ENCODE measurements at regions not wholly inside any gene's neighbourhood (a gene's known extent, or its start where the extent isn't known, plus 50 kb on each side); places are given as distances from the start of the nearest gene placed in this dataset.

DNA sequence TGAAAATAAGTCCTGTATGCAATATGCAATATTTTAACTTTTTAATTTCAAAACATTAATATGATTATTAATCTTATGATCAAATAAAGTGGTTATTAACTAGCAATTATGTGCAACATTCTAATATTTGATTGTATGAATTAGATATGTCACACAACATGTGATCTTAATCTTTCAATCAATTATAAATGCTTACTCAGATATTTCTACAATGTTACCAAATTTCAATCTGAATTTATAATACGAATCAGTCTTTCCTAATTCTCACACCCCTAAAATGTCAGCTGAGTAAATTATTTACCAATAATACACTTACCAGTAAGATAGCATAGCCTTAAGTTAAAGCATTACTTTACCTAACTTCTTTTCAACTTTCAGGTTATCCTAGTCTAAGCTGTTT lies 186.3 kb downstream of the CALCRL start:
- no peak overlapping the region for H3K27ac ChIP-seq (ENCODE audit: low read length)
- intact Hi-C loops (cut with micrococcal nuclease): no loop called here
- TF ChIP-seq, protein P1, sequence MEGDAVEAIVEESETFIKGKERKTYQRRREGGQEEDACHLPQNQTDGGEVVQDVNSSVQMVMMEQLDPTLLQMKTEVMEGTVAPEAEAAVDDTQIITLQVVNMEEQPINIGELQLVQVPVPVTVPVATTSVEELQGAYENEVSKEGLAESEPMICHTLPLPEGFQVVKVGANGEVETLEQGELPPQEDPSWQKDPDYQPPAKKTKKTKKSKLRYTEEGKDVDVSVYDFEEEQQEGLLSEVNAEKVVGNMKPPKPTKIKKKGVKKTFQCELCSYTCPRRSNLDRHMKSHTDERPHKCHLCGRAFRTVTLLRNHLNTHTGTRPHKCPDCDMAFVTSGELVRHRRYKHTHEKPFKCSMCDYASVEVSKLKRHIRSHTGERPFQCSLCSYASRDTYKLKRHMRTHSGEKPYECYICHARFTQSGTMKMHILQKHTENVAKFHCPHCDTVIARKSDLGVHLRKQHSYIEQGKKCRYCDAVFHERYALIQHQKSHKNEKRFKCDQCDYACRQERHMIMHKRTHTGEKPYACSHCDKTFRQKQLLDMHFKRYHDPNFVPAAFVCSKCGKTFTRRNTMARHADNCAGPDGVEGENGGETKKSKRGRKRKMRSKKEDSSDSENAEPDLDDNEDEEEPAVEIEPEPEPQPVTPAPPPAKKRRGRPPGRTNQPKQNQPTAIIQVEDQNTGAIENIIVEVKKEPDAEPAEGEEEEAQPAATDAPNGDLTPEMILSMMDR (IDR thresholded peaks at IDR 0.05): no peak
- no peak for ATAC-seq
- no peaks in the 10 kb centered on the region for H3K4me1 Mint-ChIP-seq
- H3K9me3 Mint-ChIP-seq: peaks cover 13 to 15% of the 10 kb centered on the region in 2 donors
- H3K27ac Mint-ChIP-seq: no peak overlapping the region
- no peaks in the 10 kb centered on the region for H3K36me3 ChIP-seq (ENCODE audit: control insufficient read depth, insufficient read depth, low read length)
- peaks cover 19% of the 10 kb centered on the region for H3K36me3 Mint-ChIP-seq
- H3K9me3 ChIP-seq (ENCODE audit: control insufficient read depth, insufficient read depth, low read length): peaks cover 4% of the 10 kb centered on the region
- no peak overlapping the region for H3K4me3 ChIP-seq (ENCODE audit: low read length)
- 83% methylated on average over 1 of the region's 1 CpG for WGBS (ENCODE audit: insufficient coverage)
- no peak for DNase-seq
- H3K4me1 ChIP-seq (ENCODE audit: control insufficient read depth, insufficient read depth, low read length): no peaks in the 10 kb centered on the region
- no peak overlapping the region for H3K4me3 Mint-ChIP-seq
- no peaks in the 10 kb centered on the region for H3K27me3 ChIP-seq (ENCODE audit: control insufficient read depth, insufficient read depth, low read length)
- no peaks in the 10 kb centered on the region for H3K27me3 Mint-ChIP-seq (ENCODE audit: low read depth in 2 of 2)

DNA sequence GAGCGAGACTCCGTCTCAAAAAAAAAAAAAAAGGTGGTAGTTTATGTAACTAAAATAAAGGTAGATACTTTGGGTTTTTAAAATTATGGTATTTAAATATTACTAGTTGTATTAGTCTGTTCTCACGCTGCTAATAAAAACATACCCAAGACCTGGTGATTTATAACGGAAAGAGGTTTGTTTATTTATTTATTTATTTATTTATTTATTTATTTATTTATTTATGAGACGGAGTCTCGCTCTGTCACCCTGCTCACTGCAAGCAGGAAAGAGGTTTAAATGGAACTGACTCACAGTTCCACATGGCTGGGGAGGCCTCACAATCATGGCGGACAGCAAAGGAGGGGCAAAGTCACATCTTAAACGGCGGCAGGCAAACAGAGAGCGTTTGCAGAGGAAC lies 196.0 kb downstream of the CALCRL start:
- TF ChIP-seq, protein P1 (IDR thresholded peaks at IDR 0.05): no peak
- Mint-ChIP-seq H3K36me3 (no peaks in the 10 kb centered on the region), H3K4me1 (no peaks in the 10 kb centered on the region), H3K9me3 (peaks cover 4 to 11% of the 10 kb centered on the region in 2 donors), H3K4me3 (no peak overlapping the region), H3K27me3 (ENCODE audit: low read depth in 2 of 2) (no peaks in the 10 kb centered on the region), H3K27ac (no peak overlapping the region)
- intact Hi-C loops (cut with micrococcal nuclease): no loop called here
- Histone ChIP-seq H3K27me3 (ENCODE audit: control insufficient read depth, insufficient read depth, low read length) (no peaks in the 10 kb centered on the region), H3K4me3 (ENCODE audit: low read length) (no peak overlapping the region), H3K36me3 (ENCODE audit: control insufficient read depth, insufficient read depth, low read length) (no peaks in the 10 kb centered on the region), H3K27ac (ENCODE audit: low read length) (no peak overlapping the region), H3K9me3 (ENCODE audit: control insufficient read depth, insufficient read depth, low read length) (no peaks in the 10 kb centered on the region), H3K4me1 (ENCODE audit: control insufficient read depth, insufficient read depth, low read length) (no peaks in the 10 kb centered on the region)
- DNase-seq (no peak), ATAC-seq (no peak)
- 93% methylated on average over 8 of the region's 10 CpGs for WGBS (ENCODE audit: insufficient coverage)

DNA sequence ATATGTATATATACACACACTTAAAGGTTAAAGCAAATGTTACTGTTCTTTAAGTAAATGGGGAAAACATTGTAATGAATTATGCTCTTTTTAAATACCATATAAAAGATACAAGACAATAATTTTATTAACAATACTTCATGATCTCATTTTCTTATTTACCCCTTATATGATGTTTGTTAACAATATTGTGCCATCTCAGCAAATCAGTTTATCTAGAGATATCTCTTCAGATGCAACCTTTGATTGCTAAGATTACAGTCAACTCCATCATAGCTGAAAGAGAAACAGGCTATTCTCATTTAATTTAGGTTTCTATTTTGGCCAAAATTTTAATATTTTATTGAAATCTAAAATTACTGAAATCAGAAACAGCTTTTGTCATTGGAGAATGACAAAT lies 197.9 kb downstream of the CALCRL start:
- no peaks in the 10 kb centered on the region for H3K36me3 Mint-ChIP-seq

DNA sequence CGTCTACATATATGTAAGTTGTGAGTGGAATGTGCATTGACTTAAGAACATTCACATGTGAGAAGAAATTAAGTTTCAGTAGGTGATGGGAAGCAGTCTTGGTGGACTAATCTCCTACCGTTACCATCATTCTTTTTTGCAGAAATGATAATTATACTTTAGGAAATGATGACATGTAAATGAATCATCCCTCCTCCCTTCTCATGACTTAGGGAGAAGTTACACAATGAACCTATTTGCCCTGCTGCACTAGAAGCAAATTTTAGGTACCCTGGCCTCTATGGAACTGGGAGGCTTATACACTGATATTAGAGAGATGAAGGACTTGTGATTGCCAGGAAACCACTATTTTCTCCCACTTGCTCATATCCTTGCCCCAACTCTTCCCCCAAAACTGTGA lies 214.2 kb downstream of the CALCRL start:
- Histone ChIP-seq H3K4me3 (ENCODE audit: low read length) (no peak overlapping the region), H3K36me3 (ENCODE audit: control insufficient read depth, insufficient read depth, low read length) (no peaks in the 10 kb centered on the region), H3K4me1 (ENCODE audit: control insufficient read depth, insufficient read depth, low read length) (no peaks in the 10 kb centered on the region), H3K27ac (ENCODE audit: low read length) (no peak overlapping the region), H3K27me3 (ENCODE audit: control insufficient read depth, insufficient read depth, low read length) (no peaks in the 10 kb centered on the region), H3K9me3 (ENCODE audit: control insufficient read depth, insufficient read depth, low read length) (no peaks in the 10 kb centered on the region)
- no peak overlapping the region for H3K27ac Mint-ChIP-seq
- H3K27me3 Mint-ChIP-seq (ENCODE audit: low read depth in 2 of 2): no peaks in the 10 kb centered on the region
- WGBS (ENCODE audit: insufficient coverage): 93% methylated on average over 1 of the region's 2 CpGs
- intact Hi-C loops (cut with micrococcal nuclease): no loop called here
- H3K4me1 Mint-ChIP-seq: no peaks in the 10 kb centered on the region
- H3K4me3 Mint-ChIP-seq: no peak overlapping the region
- no peak for ATAC-seq
- TF ChIP-seq, protein P1 (IDR thresholded peaks at IDR 0.05): no peak
- peaks cover 16 to 23% of the 10 kb centered on the region in 2 donors for H3K9me3 Mint-ChIP-seq
- DNase-seq: no peak
- no peaks in the 10 kb centered on the region for H3K36me3 Mint-ChIP-seq

More for the DNA sequence above, 197.9 kb downstream of the CALCRL start:
- Mint-ChIP-seq H3K4me1 (no peaks in the 10 kb centered on the region), H3K9me3 (peaks cover 4 to 7% of the 10 kb centered on the region in 2 donors), H3K27ac (no peak overlapping the region), H3K4me3 (no peak overlapping the region), H3K27me3 (ENCODE audit: low read depth in 2 of 2) (no peaks in the 10 kb centered on the region)
- no peaks in the 10 kb centered on the region for H3K36me3 ChIP-seq (ENCODE audit: control insufficient read depth, insufficient read depth, low read length)
- TF ChIP-seq, protein P1 (IDR thresholded peaks at IDR 0.05): no peak
- H3K27me3 ChIP-seq (ENCODE audit: control insufficient read depth, insufficient read depth, low read length): no peaks in the 10 kb centered on the region
- no peaks in the 10 kb centered on the region for H3K9me3 ChIP-seq (ENCODE audit: control insufficient read depth, insufficient read depth, low read length)
- DNase-seq (no peak), ATAC-seq (no peak)
- no peak overlapping the region for H3K27ac ChIP-seq (ENCODE audit: low read length)
- intact Hi-C loops (cut with micrococcal nuclease): no loop called here
- H3K4me1 ChIP-seq (ENCODE audit: control insufficient read depth, insufficient read depth, low read length): no peaks in the 10 kb centered on the region
- H3K4me3 ChIP-seq (ENCODE audit: low read length): no peak overlapping the region

All from natural killer cell (primary cell).